GM19463 (cell line): ENCODE measurements at regions not wholly inside any gene's neighbourhood (a gene's known extent, or its start where the extent isn't known, plus 50 kb on each side); places are given as distances from the start of the nearest gene placed in this dataset.
"Not testable (repeated sequence)": the region's sequence is repeated elsewhere in the genome, so short reads cannot be mapped to it uniquely, and the experiment has no call there.

ENCODE experiments used
- ATAC-seq: cut with Tn5 transposase; IDR thresholded peaks from one replicate; pipeline ENCODE4 v1.9.1; 2021; ENCODE audit warnings: mild to moderate bottlenecking, moderate library complexity; ENCODE audit not compliant: unreplicated experiment

DNA sequence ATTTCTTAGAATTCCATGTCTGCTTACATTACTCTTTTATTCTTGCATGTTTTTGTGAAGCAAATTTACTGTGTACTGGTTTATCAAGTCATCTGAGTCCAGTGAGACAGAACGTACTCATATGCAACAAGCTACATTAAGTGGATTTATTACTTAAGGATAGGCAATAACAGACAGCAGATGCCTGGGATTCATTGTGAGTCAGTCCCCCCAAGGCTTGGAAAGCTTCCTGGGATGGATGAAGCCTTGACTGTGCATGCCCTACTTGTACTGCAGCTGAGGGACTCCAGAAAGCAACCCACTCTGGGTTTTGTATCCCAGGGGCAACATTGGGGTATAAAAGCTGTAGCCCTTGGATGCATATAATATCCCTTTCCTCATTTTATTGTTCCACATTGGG is 113.4 kb upstream of the RAB18 start:
- no peak for ATAC-seq

DNA sequence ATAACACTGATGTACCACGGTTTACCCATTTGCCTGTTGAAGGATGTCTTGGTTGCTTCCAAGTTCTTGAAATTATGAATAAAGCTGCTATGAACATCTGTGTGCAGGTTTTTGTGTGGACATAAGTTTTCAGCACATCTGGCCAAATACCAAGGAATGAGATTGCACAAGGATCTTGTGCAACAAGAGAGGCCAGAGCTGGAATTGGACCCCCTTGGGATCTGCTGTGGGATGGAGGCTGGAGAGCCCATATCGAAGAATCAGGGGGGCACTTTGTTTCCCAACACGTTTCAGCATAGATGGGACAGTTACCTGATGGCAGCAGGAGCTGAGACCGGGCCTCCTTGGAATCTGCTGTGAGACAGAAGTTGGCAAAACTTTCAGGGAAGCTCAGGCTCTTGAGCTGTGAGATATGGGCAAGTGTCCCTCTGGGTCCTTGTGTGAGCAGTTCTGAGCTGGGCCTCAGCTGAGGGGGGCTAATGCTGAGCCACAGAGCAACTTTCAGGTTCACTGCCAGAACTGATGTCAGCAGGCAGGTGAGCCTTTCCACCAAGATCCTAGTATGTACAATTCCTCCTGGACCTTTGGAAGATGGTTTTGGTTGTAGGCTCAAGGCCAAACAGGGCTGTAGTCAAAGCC is 115.2 kb upstream of the RAB18 start:
- no peak for ATAC-seq

DNA sequence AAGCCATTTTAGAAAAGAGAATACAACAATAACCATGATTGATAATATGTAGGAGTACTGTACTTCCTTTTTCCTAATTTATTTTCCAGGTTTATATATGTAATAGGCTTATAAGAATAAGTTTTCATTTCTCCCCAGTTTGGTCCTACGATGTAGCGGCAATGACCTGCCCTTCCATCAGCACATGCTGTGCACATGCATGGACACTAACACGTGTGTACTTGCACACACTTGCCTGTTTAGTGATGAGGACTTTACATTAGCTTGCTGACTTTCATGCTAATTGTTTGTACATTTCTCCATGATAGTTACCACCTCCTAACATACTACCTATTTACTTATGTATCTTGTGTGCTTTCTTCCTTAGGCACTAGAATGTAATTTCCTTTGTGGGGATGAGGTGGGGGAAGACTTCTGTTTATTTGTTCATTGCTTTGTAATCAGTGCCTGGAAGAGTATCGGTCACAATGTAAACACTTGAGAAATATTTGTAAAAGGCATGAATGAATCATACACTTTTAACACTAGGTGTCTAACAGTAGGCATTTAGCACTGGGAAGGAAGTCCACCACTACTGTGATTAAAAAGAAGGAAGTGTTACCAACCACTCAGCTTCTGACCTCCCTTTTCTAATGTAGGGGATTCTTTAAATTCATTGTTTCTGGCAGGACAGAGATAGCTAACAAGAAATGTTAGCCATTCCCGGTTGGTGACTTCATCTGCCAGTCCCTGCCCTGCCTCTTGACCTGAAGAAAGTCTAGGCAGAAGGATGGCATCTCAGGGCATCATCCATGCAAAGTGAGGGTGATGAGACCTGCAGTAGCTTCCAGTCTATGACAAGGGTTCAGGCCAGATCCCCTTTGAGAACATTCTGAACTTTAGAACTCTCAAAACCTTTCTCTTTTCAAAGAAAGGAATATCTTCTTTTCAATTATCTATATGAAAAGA is 120.2 kb upstream of the RAB18 start:
- no peak for ATAC-seq

DNA sequence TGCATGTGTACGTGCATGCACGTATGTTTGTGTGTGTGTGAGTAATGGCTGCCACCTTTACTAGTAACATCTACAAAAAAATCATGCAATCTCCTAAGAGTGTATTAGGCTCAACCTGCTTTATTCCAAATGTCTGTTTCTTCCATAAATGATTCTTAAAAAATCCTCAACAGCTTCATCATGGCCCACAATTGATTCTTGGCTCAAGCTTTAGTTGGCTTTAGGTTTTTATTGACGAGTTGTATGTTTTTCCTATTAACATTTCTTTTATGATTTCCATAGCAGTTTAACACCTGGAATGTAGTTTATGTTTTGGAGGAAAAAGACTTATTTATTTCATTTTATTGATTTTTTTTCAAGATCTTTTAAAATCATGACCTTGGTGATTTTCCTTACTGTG is 121.9 kb upstream of the RAB18 start:
- no peak for ATAC-seq

DNA sequence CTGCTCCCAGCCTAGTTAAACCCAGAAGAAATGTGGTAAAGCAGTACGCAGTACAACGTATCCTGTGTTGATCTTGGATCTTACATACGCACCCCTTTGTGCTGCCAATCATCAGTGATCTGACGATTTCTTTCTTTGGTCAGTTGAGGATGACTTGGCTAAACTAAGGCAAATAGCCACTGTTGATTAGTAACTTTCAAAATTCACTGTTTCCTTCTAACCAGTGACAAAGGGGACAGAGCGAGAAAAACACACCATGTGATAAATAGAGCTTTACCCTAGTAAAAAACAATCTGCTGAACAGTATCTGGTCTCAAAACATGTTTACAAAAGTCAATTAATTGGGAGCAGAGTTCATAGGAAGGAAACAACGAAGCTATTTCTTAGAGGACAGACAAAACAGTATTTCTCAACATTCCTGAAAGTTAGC is 123.2 kb upstream of the RAB18 start:
- ATAC-seq = no peak

DNA sequence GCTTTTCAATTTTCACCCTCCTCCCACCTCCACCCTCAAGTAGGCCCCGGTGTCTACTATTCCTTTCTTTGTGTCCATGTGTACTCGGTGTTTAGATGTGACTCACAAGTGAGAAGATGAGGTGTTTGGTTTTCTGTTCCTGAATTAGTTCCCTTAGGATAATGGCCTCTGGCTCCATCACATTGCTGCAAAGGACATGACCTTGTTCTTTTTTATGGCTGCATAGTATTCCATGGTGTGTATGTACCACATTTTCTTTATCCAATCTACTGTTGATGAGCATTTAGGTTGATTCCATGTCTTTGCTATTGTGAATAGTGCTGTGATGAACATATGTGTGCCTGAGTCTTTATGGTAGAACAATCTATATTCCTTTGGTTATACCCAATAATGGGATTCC is 125.1 kb upstream of the RAB18 start:
- not testable (repeated sequence) for ATAC-seq

DNA sequence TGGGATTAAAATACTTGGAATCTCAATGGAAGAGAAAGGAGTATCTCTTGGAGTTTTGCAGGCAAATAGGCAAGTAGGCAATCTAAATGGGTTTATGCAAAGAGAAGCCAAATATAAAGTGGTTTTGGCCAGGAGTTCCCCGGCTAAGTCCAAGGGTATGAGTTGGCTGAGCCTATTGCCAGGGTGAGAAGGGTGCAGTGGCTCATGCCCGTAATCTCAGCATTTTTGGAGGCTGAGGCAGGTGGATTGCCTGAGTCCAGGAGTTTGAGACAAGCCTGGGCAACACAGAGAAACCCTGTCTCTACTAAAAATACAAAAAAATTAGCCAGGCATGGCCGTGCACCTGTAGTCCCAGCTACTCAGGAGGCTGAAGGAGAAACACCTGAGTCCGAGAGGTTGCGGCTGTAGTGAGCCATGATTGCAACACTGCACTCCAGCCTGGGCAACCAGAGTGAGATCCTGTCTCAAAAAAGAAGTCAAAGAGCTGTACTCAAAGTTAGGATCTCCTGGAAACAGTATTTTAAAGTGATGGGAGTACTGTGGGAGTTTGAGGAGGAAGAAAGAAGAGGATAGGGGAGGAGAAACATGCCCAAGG is 130.4 kb upstream of the RAB18 start:
- no peak for ATAC-seq

DNA sequence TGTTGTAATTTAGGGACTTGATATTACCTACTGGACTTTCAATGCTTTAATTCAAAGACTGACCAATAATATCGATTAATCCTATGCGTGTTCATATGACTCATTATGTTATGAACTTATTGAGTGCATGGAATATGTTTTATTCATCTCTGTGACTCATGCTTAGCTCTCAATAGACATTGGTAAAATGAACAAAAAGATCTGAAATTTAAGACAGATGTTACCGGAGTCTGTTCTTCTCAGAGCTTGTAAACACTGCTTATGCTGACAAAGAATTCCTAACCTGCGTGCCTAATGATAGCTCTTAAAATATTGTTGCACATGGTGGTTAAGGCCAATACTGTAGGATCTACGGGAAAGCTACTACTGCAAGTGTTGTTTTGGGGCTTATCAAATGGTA is 131.5 kb upstream of the ACBD5 start:
- no peak for ATAC-seq

DNA sequence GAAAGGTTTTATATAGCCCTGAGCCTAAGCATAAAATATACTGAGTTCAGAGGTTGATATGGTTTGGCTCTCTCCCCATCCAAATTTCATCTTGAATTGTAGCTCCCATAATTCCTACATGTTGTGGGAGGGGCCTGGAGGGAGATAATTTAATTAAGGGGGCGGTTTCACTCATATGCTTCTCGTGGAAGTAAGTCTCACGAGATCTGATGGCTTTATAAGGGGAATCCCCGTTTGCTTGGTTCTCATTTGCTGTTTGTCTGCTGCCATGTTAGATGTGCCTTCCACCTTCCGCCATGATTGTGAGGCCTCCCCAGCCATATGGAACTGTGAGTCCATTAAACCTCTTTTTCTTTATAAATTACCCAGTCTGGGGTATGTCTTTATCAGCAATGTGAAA is 130.8 kb upstream of the ACBD5 start:
- not testable (repeated sequence) for ATAC-seq

DNA sequence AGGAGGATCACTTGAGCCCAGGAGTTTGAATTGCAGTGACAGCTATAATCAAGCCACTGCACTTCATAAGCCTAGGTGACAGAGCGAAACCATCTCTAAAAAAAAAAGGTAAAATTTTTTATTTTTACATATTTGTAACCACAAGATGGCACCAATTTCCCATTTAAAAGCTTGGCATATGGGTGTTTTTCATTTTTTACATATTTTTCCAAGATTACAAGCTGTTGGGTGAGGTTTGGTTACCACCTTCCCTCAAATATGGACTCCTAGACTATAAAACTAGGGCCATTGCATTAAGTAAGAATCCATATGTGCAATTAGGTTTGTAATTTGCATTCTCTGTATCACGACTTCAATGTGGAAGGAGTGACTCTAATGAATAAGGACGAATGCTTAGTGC is 129.3 kb upstream of the ACBD5 start:
- ATAC-seq = no peak

DNA sequence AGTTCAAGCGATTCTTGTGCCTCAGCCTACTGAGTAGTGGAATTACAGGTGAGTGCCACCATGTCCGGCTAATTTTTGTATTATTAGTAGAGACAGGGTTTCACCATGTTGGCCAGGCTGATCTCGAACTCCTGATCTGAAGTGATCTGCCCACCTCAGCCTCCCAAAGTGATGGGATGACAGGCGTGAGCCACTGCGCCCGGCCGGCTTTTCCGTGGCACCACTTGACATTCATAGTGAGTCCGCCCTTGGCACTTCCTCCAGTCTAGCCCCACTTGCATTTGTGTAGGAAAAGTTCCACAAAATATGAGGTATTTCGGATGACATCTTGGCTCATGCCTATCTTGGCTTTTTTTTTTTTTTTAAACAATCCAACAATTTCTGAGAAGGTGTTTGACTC is 128.1 kb upstream of the ACBD5 start:
- ATAC-seq = no peak

DNA sequence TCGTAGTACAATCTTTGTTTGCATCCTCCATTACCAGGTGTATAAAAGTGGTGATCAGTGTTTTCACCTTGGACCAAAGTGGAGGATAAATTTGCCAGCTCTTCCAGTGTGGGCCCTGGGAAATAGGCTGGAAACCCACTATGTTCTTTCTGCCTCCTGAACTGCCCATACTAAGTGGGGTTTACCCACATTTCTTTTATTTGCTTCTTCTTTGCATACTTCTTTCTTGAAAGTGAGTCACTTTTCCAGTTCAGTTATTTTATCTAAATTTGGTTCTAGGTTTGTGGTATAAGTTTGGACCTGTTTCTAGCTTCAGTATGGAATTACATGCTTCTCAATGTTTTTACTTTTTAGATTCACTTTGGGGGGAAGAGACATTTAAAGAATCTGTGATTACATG is 126.2 kb upstream of the ACBD5 start:
- ATAC-seq = peak; percentile 51

DNA sequence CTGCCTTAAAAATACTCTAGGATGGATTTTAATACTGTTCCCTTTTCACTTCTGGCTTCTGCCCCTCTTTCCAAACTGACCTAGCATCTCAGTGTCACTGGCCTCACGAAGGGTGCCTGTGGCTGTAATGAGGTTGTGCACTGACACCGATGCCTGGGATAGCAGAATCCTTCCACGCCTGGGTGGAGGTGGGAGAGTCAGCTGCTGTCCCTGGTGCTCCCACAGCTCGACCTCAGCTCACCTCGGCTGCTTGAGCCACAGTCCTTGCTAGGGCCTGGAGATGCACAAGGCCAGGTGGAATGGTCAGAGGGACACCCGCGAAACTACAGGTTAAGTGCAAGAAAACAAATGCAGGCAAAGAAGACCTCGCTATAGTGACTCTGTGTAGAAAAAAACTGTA is 123.4 kb upstream of the ACBD5 start:
- ATAC-seq = no peak

DNA sequence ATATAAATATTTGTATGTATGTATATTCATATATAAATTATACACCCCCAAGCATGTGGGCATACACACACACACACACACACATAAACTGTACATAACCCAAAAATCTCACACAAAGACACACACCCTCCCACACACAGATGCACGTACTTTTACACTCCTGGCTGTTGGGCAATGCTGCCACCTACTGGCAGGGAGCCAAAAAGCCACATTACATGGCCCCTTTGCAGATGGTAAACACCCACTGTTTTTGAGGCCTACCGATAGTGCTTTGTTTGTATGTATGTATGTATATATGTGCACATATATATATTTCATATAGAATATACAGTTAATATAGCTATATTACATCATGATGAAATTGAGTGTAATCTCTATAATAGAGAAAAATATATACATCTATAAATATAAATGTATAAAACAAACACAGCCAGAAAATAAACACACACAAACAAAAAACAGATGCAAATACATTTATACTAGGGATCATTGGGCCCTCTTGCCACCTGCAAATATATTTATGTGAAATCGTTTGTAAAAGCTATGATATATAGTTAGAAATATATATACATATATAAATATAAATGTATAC is 120.1 kb upstream of the ACBD5 start:
- peak; percentile 97 for ATAC-seq

DNA sequence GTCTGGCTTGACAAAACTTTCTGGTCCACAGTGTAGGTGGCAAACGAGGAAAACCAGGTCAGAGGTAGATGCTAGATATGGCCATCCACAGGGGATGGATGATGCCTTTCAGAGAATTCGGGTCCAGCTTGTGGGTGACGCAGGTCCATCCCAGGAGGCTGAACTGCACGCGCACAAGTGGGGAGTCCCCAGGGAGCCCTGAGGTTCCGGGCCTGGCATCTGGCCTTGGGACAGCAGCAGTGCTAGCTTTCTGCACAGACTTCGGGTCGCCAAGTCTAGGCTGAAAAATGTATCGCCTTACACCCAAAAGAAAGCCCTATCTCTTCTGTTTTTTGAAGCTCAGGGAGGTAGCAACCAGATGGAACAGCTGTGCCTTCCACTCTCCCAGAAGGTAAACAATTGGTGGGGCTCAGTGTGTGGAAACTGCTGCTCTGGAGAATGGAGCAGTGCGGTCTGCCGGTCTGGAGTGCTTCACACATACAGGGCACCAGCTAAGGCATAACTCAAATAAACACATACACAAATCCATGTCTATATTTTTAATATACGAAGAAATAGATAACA is 119.3 kb upstream of the ACBD5 start:
- no peak for ATAC-seq

DNA sequence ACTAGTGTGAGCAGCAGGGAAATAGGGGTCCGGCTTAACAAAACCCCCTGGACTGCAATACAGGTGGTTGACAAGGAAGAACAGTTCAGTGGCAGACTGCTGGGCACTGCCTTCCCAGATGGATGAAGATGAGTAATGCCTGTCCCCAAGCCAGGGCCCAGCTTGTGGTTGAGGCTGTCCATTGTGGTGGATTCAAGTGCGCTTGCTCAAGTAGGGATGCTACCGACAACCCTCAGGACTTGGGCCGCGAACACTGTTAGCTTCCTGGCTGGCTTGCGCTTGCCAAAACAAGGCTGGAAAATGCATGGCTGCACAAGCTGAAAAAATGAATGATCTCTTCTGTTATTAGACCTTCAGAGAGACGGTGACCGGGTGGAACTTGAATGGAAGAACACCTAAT is 116.1 kb upstream of the ACBD5 start:
- ATAC-seq = no peak

DNA sequence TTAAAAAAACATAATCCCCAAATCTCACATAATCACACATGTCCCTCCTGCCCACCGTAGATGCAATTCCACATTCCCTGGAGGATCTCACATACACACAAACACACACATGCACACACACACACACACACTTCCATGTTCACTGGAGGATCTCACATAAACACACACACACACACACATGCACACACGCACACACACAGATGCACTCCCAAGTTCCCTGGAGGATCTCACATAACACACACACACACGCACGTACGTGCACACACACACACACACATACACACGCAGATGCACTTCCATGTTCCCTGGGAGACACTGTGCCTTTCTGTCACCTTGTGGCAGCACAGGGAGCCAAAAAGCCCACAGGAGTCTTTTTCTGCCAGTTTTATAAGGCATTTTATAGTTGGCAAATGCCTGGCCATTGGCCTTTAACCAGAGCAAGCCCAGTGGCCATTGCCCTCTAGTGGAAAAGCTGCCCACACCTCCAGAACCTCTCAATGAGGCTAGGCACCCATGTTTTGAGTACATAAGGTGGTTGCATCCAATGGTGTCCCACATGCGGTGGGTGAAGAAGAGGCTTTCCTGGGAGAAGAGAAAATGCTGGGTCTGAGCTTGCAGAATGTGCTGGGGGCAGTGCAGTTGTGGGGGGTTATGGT is 115.4 kb upstream of the ACBD5 start:
- ATAC-seq = no peak

DNA sequence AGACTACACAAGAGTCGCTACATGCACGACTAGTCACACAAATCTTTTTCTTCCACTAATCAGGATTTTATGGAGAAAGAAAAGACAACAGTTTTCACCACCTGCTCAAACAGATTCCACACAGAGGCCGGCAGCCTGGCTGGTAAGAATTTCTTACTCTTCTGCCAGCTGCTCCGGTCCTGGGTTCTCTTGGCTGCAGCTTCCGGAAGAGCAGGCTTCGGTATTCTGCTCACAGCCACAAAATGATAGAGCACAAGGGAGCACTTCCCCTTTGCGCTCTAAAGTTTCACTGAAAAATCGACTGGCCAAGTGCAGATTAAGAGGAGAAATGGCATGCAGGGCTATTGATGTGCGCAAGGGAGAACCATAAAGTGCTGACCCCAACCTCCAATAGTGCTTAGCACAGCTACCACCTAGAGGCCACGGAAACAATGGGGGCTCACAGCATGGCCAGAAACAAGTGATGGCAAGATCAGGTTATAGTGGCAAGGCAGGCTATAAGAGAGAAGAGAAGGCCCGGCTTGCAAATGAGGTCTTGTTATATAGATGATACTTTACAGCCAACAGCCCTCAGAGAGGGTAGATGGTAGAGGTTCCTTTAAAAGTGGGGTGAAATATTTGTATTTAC is 114.2 kb upstream of the ACBD5 start:
- peak; percentile 92 for ATAC-seq

DNA sequence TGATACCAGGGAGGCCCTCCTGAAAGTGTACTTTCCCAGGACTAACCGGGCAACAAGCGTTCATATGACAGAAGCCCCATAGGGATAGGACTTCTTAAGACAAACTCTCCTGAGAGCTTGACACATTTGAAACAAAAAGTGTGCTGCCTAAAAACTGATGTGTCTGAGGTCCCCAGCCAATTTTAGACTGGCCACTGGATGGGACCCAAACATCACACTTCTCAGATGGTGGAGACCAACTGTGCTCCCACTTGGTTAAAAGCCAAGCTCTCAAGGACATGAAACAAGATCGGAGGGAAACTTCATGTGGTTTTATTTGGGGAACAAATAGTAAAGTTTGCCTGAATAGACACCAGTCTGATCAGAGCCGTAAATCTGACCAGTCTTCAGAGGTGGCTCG is 113.5 kb upstream of the ACBD5 start:
- peak; percentile 18 for ATAC-seq

DNA sequence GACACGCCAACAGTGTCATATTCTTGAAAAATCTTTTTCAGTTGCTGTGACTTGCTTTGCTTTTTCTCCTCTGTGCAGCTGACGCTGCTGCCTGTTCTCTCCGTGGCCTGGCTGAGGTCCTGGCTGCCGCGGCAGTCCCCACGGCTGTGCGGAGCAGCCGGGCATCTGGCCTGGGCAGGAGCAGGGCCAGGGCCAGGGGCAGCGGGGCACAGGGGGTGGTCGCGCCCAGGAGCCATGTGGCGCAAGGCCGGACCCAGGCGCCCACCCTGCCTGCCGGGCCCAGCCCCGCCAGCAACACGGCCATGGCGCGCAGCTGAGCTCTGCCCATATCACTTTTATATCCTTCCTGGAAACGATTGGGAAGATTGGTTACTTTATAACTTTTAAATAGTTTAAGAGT is 109.4 kb upstream of the ACBD5 start:
- no peak for ATAC-seq
